ENCODE measurements at regions not wholly inside any gene's neighbourhood (a gene's known extent, or its start where the extent isn't known, plus 50 kb on each side); places are given as distances from the start of the nearest gene placed in this dataset.

DNA sequence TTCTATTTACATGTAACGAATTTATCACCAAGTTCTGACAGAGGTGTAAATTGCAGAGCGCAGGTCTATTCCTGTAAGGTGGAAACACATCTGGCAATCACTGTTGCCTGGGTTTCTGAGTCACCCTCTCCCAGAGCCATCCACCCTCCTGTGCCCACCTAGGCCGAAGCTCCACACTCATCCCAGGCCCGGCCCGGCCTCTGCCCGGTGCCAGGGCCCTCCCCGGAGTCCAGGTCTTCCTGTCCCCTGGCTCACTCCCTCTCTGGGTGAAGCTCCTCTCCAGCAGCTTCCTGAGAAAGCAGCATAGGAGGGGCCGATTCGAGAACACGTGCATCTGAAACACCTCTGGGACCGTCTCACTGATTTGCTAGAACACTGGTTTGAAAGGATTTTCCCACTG lies 308.2 kb downstream of the SHANK2 start:
- H3K4me3 ChIP-seq (ENCODE audit: low read depth, low read length) = no peak overlapping the region
- peaks cover 5% of the 10 kb centered on the region for H3K9me3 ChIP-seq (ENCODE audit: control insufficient read depth, insufficient read depth, low read length)
- no peaks in the 10 kb centered on the region for H3K27me3 ChIP-seq (ENCODE audit: control insufficient read depth, insufficient read depth, low read length)
- no peaks in the 10 kb centered on the region for H3K4me1 ChIP-seq (ENCODE audit: control insufficient read depth, insufficient read depth, low read length)
- H3K36me3 ChIP-seq (ENCODE audit: control insufficient read depth, insufficient read depth, low read length) = peaks cover 5% of the 10 kb centered on the region
- no peak overlapping the region for H3K9ac ChIP-seq (ENCODE audit: low read depth, low read length)

DNA sequence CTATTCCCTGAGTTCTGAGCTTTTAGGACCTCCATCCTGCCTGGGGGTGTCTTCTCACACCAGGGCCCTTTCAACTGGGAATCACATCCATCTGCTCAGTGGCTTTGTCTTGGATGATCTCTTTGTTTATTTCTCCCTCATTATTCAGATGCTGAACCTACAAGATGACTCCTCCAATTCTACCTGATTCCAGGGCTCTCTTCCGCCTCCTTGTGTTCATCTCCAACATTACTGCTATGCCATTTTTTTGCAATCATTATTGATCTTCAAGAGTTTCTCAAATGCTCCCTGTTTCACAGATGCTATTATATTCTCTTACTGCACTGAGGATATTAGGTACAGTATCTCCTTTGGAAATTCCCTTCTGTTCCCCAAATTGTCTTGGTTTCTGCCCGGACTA lies 307.7 kb downstream of the SHANK2 start:
- H3K9ac ChIP-seq (ENCODE audit: low read depth, low read length) = no peak overlapping the region
- H3K36me3 ChIP-seq (ENCODE audit: control insufficient read depth, insufficient read depth, low read length) = peaks cover 5% of the 10 kb centered on the region
- peaks cover 5% of the 10 kb centered on the region for H3K9me3 ChIP-seq (ENCODE audit: control insufficient read depth, insufficient read depth, low read length)
- no peaks in the 10 kb centered on the region for H3K4me1 ChIP-seq (ENCODE audit: control insufficient read depth, insufficient read depth, low read length)
- H3K27me3 ChIP-seq (ENCODE audit: control insufficient read depth, insufficient read depth, low read length) = no peaks in the 10 kb centered on the region
- H3K4me3 ChIP-seq (ENCODE audit: low read depth, low read length) = no peak overlapping the region

DNA sequence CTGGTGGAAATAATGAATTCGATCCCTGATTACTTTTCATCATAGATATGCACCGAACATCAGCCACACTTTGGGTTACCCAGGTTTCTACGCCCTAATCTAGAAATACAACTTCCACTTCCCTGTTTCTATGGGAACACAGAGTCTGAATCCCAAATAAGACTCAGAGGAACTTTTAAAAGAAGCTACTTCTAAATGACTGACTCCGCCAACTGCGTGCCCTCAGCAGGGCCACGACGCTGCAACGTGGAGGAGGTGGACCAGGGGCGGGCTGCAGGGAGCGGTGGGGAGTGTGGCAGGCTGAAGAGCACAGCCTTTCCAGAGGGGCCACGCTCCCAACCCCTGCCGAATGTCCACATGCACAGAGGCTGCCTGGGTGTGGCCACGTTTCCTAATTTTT lies 304.0 kb downstream of the SHANK2 start:
- Histone ChIP-seq H3K9ac (ENCODE audit: low read depth, low read length) (no peak overlapping the region), H3K4me1 (ENCODE audit: control insufficient read depth, insufficient read depth, low read length) (no peaks in the 10 kb centered on the region)

DNA sequence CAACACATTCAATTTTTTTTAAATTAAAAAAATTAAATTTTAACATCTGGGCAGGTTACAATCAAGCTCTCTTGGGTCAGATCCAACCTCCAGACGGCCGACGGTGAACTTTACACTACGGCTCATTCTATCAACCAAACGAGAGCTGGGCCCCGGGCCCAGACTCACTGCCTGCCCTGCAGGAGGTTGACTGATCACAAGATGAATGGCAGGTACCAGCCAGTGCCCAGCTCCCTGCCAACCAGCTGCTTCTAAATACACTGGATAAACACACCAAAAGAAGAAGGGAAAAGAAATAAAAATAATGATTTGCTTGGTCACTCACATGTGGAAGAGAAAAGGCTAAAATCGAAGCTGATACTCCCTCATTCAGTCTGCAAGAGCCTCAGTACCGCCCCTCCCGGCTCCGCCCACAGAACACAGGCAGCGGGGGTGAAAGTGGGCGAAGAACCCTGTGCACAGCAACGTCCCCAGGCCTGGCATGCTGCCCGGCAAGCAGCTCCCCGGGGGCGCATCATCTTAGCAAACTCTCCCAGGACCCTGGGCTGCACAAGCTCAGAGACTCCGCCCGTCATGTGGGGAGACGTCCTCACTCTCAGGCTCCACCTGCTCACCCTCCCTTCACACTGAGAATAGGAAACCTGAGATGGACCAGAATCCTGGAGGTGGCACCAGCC lies 303.4 kb downstream of the SHANK2 start:
- Histone ChIP-seq H3K36me3 (ENCODE audit: control insufficient read depth, insufficient read depth, low read length) (no peaks in the 10 kb centered on the region), H3K9me3 (ENCODE audit: control insufficient read depth, insufficient read depth, low read length) (no peaks in the 10 kb centered on the region), H3K4me1 (ENCODE audit: control insufficient read depth, insufficient read depth, low read length) (no peaks in the 10 kb centered on the region), H3K27me3 (ENCODE audit: control insufficient read depth, insufficient read depth, low read length) (no peaks in the 10 kb centered on the region), H3K9ac (ENCODE audit: low read depth, low read length) (no peak overlapping the region), H3K4me3 (ENCODE audit: low read depth, low read length) (no peak overlapping the region)

More for the DNA sequence above, 304.0 kb downstream of the SHANK2 start:
- no peak overlapping the region for H3K4me3 ChIP-seq (ENCODE audit: low read depth, low read length)
- H3K9me3 ChIP-seq (ENCODE audit: control insufficient read depth, insufficient read depth, low read length) = no peaks in the 10 kb centered on the region
- no peaks in the 10 kb centered on the region for H3K36me3 ChIP-seq (ENCODE audit: control insufficient read depth, insufficient read depth, low read length)
- H3K27me3 ChIP-seq (ENCODE audit: control insufficient read depth, insufficient read depth, low read length) = no peaks in the 10 kb centered on the region

DNA sequence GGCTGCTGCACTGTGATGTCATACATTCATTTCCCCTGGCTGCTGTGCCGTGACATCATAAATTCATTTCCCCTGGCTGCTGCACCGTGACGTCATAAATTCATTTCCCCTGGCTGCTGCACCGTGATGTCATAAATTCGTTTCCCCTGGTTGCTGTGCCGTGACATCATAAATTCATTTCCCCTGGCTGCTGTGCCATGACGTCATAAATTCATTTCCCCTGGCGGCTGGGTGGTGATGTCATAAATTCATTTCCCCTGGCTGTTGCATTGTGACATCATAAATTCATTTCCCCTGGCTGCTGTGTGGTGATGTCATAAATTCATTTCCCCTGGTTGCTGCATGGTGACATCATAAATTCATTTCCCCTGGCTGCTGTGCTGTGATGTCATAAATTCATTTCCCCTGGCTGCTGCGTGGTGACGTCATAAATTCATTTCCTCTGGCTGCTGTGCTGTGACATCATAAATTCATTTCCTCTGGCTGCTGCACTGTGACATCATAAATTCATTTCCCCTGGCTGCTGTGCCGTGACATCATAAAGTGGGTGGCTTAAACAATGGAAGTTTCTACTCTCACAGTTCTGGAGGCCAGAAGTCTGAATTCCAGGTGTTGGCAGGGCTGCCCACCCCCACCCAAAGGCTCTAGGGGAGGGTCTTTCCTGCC lies 301.1 kb downstream of the SHANK2 start:
- Histone ChIP-seq H3K27me3 (ENCODE audit: control insufficient read depth, insufficient read depth, low read length) (no peaks in the 10 kb centered on the region), H3K4me3 (ENCODE audit: low read depth, low read length) (no peak overlapping the region), H3K4me1 (ENCODE audit: control insufficient read depth, insufficient read depth, low read length) (no peaks in the 10 kb centered on the region), H3K9me3 (ENCODE audit: control insufficient read depth, insufficient read depth, low read length) (no peaks in the 10 kb centered on the region), H3K36me3 (ENCODE audit: control insufficient read depth, insufficient read depth, low read length) (no peaks in the 10 kb centered on the region), H3K9ac (ENCODE audit: low read depth, low read length) (no peak overlapping the region)

DNA sequence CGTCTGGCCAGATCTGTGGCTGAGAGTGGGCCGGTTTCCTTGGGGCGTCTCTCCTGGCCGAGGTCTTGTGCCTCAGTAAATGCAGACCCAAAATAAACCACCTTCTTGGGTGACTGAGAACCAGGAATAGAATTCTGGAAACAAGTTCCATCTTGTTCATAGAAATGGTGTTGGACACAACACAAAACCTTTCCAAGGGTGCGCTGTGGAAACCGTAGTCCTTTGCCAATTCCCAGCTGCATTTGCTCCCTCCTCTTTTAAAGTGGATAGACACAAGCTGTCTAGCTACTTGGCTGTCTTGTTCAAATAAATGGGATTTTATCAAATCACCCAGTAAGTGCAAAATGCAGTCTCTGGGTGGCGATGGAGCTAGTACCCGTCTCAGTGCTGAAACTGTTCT lies 300.2 kb downstream of the SHANK2 start:
- Histone ChIP-seq H3K4me3 (ENCODE audit: low read depth, low read length) (no peak overlapping the region), H3K4me1 (ENCODE audit: control insufficient read depth, insufficient read depth, low read length) (no peaks in the 10 kb centered on the region), H3K9ac (ENCODE audit: low read depth, low read length) (no peak overlapping the region), H3K27me3 (ENCODE audit: control insufficient read depth, insufficient read depth, low read length) (no peaks in the 10 kb centered on the region), H3K9me3 (ENCODE audit: control insufficient read depth, insufficient read depth, low read length) (no peaks in the 10 kb centered on the region), H3K36me3 (ENCODE audit: control insufficient read depth, insufficient read depth, low read length) (no peaks in the 10 kb centered on the region)

DNA sequence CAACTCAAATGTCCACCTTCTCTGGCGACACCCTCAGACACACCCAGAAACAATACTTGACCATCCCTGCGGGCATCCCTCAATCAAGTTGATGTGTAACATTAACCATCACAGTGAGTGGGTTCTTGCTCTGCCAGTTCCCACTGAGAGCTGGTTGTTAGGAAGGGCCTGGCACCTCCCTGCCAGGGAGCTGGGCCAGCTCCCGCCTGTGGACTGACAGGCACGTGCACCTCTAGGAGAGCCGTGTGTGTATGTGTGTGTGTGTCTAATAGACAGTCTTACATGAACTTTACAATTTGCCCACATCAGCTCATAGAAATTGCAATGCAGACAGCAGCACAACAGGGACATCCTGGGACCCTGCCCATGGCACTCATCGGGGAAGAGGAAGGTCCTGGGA lies 298.7 kb downstream of the SHANK2 start:
- H3K9me3 ChIP-seq (ENCODE audit: control insufficient read depth, insufficient read depth, low read length) = no peaks in the 10 kb centered on the region
- no peaks in the 10 kb centered on the region for H3K36me3 ChIP-seq (ENCODE audit: control insufficient read depth, insufficient read depth, low read length)
- no peak overlapping the region for H3K9ac ChIP-seq (ENCODE audit: low read depth, low read length)
- H3K27me3 ChIP-seq (ENCODE audit: control insufficient read depth, insufficient read depth, low read length) = no peaks in the 10 kb centered on the region
- no peak overlapping the region for H3K4me3 ChIP-seq (ENCODE audit: low read depth, low read length)
- H3K4me1 ChIP-seq (ENCODE audit: control insufficient read depth, insufficient read depth, low read length) = no peaks in the 10 kb centered on the region

DNA sequence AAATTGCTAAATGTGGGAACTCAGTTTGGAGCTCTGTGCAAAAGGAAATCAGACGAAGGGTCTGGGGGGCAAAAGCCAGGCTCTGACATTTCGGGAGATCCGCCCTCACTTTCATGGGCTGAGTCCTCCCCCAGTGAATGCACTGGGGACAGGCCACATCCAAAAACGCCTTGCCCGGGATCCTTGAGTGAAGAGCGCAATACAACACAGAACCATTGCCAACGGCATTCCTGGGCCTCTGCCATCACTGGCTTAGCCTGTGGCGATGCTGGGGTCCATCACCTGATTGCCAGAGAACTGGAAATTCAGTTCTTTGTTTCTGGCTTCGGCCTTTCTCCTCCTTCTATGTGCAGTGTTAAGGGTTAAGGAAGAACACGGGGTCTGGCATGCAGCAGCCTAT lies 297.9 kb downstream of the SHANK2 start:
- Histone ChIP-seq H3K9ac (ENCODE audit: low read depth, low read length) (no peak overlapping the region), H3K36me3 (ENCODE audit: control insufficient read depth, insufficient read depth, low read length) (no peaks in the 10 kb centered on the region), H3K27me3 (ENCODE audit: control insufficient read depth, insufficient read depth, low read length) (no peaks in the 10 kb centered on the region), H3K4me1 (ENCODE audit: control insufficient read depth, insufficient read depth, low read length) (no peaks in the 10 kb centered on the region), H3K4me3 (ENCODE audit: low read depth, low read length) (no peak overlapping the region), H3K9me3 (ENCODE audit: control insufficient read depth, insufficient read depth, low read length) (no peaks in the 10 kb centered on the region)

Measured in iPS-15b (cell line).